ENCODE measurements at regions not wholly inside any gene's neighbourhood (a gene's known extent, or its start where the extent isn't known, plus 50 kb on each side); places are given as distances from the start of the nearest gene placed in this dataset.

- Histone ChIP-seq H3K27me3 (ENCODE audit: low read length) (no peaks in the 10 kb centered on the region), H3K36me3 (ENCODE audit: low read length) (no peaks in the 10 kb centered on the region), H3K4me3 (ENCODE audit: insufficient read depth, low read length, poor library complexity, severe bottlenecking) (no peak overlapping the region), H2AFZ (ENCODE audit: low read depth, low read length, severe bottlenecking) (no peak overlapping the region), H3K9me2 (replicated peaks; ENCODE audit: insufficient read depth, low read length) (no peaks in the 10 kb centered on the region), H3F3A (ENCODE audit: insufficient read depth) (no peaks in the 10 kb centered on the region), H3K79me2 (ENCODE audit: insufficient read depth, low read length) (no peaks in the 10 kb centered on the region), H3K9ac (ENCODE audit: low read length) (no peak overlapping the region), H4K20me1 (ENCODE audit: low read depth, low read length) (no peaks in the 10 kb centered on the region), H3K9me3 (ENCODE audit: insufficient read depth, low read length) (no peaks in the 10 kb centered on the region), H3K4me2 (ENCODE audit: low read depth, low read length, poor library complexity, severe bottlenecking) (no peak overlapping the region), H3K27ac (ENCODE audit: low read depth, low read length) (no peak overlapping the region)
- TF ChIP-seq CTCF (IDR thresholded peaks at IDR 0.05; ENCODE audit: insufficient read depth, low read length, poor library complexity, severe bottlenecking): no peak
- TF ChIP-seq EZH2phosphoT487 (conservative IDR thresholded peaks at IDR 0.05; ENCODE audit: low read length): no peak
These were observed 480.2 kb downstream of the SMARCA1 start for GRCh38 chrX:129043138-129043537.

- no peaks in the 10 kb centered on the region for H3K36me3 ChIP-seq (ENCODE audit: low read length)
- no peak overlapping the region for H2AFZ ChIP-seq (ENCODE audit: low read depth, low read length, severe bottlenecking)
- no peaks in the 10 kb centered on the region for H3K79me2 ChIP-seq (ENCODE audit: insufficient read depth, low read length)
- no peaks in the 10 kb centered on the region for H3F3A ChIP-seq (ENCODE audit: insufficient read depth)
- H3K4me2 ChIP-seq (ENCODE audit: low read depth, low read length, poor library complexity, severe bottlenecking): no peak overlapping the region
- TF ChIP-seq CTCF (IDR thresholded peaks at IDR 0.05; ENCODE audit: insufficient read depth, low read length, poor library complexity, severe bottlenecking) (no peak), EZH2phosphoT487 (conservative IDR thresholded peaks at IDR 0.05; ENCODE audit: low read length) (no peak)
- no peaks in the 10 kb centered on the region for H3K9me3 ChIP-seq (ENCODE audit: insufficient read depth, low read length)
- no peak overlapping the region for H3K27ac ChIP-seq (ENCODE audit: low read depth, low read length)
- no peaks in the 10 kb centered on the region for H3K9me2 ChIP-seq (replicated peaks; ENCODE audit: insufficient read depth, low read length)
- no peak overlapping the region for H3K4me3 ChIP-seq (ENCODE audit: insufficient read depth, low read length, poor library complexity, severe bottlenecking)
- H4K20me1 ChIP-seq (ENCODE audit: low read depth, low read length): no peaks in the 10 kb centered on the region
- H3K9ac ChIP-seq (ENCODE audit: low read length): no peak overlapping the region
- H3K27me3 ChIP-seq (ENCODE audit: low read length): no peaks in the 10 kb centered on the region
These were observed 482.0 kb downstream of the SMARCA1 start for GRCh38 chrX:129041319-129041718.

- no peak overlapping the region for H2AFZ ChIP-seq (ENCODE audit: low read depth, low read length, severe bottlenecking)
- H3K27me3 ChIP-seq (ENCODE audit: low read length): no peaks in the 10 kb centered on the region
- no peak overlapping the region for H3K4me2 ChIP-seq (ENCODE audit: low read depth, low read length, poor library complexity, severe bottlenecking)
- no peaks in the 10 kb centered on the region for H4K20me1 ChIP-seq (ENCODE audit: low read depth, low read length)
- no peak overlapping the region for H3K9ac ChIP-seq (ENCODE audit: low read length)
- TF ChIP-seq EZH2phosphoT487 (conservative IDR thresholded peaks at IDR 0.05; ENCODE audit: low read length): no peak
- TF ChIP-seq CTCF (IDR thresholded peaks at IDR 0.05; ENCODE audit: insufficient read depth, low read length, poor library complexity, severe bottlenecking): no peak
- no peak overlapping the region for H3K27ac ChIP-seq (ENCODE audit: low read depth, low read length)
- H3K36me3 ChIP-seq (ENCODE audit: low read length): no peaks in the 10 kb centered on the region
- H3F3A ChIP-seq (ENCODE audit: insufficient read depth): no peaks in the 10 kb centered on the region
- no peak overlapping the region for H3K4me3 ChIP-seq (ENCODE audit: insufficient read depth, low read length, poor library complexity, severe bottlenecking)
- no peaks in the 10 kb centered on the region for H3K9me2 ChIP-seq (replicated peaks; ENCODE audit: insufficient read depth, low read length)
- H3K9me3 ChIP-seq (ENCODE audit: insufficient read depth, low read length): no peaks in the 10 kb centered on the region
- H3K79me2 ChIP-seq (ENCODE audit: insufficient read depth, low read length): no peaks in the 10 kb centered on the region
These were observed 483.2 kb downstream of the SMARCA1 start for GRCh38 chrX:129040124-129040523.

Measured in SU-DHL-6 (cell line).